ENCODE measurements at regions not wholly inside any gene's neighbourhood (a gene's known extent, or its start where the extent isn't known, plus 50 kb on each side); places are given as distances from the start of the nearest gene placed in this dataset.

DNA sequence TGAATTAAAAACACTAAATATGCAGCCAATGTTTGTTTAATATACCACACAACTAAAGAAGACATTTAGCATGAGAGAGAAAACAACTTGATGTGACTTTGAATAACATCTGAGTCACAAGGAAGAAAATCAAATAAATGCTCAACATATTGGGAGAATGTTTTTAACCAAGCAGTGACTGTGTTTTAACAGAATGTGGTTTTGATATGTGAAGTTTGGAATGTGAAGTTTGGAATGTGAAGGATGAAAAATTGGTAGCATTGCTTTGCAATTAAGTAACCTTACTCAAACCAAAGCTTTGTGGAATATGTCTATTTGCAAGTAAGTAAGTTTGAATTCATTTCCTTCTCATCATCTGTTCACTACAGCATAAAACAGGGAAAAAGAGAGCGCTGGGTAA lies 128.2 kb upstream of the DNAJC10 start:
- TF ChIP-seq, protein P1, sequence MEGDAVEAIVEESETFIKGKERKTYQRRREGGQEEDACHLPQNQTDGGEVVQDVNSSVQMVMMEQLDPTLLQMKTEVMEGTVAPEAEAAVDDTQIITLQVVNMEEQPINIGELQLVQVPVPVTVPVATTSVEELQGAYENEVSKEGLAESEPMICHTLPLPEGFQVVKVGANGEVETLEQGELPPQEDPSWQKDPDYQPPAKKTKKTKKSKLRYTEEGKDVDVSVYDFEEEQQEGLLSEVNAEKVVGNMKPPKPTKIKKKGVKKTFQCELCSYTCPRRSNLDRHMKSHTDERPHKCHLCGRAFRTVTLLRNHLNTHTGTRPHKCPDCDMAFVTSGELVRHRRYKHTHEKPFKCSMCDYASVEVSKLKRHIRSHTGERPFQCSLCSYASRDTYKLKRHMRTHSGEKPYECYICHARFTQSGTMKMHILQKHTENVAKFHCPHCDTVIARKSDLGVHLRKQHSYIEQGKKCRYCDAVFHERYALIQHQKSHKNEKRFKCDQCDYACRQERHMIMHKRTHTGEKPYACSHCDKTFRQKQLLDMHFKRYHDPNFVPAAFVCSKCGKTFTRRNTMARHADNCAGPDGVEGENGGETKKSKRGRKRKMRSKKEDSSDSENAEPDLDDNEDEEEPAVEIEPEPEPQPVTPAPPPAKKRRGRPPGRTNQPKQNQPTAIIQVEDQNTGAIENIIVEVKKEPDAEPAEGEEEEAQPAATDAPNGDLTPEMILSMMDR (conservative IDR thresholded peaks at IDR 0.05; ENCODE audit: low read depth, low read length), result no peak
- H3K4me3 ChIP-seq (ENCODE audit: low read length), result no peak overlapping the region
- peak; percentile 71 for DNase-seq (ENCODE audit: low read depth)

DNA sequence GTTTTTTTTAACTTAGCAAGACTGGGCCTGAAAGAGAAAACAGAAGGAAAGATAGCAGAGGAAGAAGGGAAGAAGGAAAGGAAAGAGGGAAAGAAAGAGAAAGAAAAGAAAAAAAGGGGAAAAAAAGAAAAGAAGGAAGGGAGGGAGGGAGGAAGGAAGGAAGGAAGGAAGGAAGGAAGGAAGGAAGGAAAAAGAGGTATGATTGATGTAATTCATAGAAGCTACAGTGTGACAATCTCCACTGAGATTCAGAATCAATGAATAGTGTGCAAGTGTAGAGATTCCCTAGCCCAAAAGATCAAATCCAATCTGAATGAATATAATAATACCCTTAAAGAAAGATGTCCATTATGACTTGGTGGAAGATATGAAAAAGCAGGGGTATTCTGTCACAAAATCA lies 126.9 kb upstream of the DNAJC10 start:
- TF ChIP-seq, protein P1 (conservative IDR thresholded peaks at IDR 0.05; ENCODE audit: low read depth, low read length), result no peak
- no peak overlapping the region for H3K4me3 ChIP-seq (ENCODE audit: low read length)
- no peak for DNase-seq (ENCODE audit: low read depth)

DNA sequence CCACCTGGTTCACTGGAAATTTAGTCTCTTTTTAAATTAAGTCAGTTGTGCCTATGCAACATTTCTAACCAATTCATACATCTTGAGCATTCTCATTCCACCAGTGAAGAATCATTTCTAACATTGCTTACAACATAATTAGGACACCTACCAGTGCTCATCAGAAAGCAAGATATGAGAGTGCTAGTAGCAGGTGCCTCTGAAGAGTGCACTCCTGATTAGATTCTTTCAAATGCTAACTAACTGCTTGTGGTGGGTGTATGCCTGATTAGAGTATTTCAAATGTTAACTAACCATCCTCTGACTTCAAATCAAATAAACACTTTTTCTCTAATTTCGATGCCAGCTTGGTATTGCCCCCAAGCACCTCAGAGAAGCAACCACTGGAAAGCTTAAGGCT lies 124.3 kb upstream of the DNAJC10 start:
- no peak overlapping the region for H3K4me3 ChIP-seq (ENCODE audit: low read length)
- TF ChIP-seq, protein P1 (conservative IDR thresholded peaks at IDR 0.05; ENCODE audit: low read depth, low read length), result no peak
- DNase-seq (ENCODE audit: low read depth), result no peak

DNA sequence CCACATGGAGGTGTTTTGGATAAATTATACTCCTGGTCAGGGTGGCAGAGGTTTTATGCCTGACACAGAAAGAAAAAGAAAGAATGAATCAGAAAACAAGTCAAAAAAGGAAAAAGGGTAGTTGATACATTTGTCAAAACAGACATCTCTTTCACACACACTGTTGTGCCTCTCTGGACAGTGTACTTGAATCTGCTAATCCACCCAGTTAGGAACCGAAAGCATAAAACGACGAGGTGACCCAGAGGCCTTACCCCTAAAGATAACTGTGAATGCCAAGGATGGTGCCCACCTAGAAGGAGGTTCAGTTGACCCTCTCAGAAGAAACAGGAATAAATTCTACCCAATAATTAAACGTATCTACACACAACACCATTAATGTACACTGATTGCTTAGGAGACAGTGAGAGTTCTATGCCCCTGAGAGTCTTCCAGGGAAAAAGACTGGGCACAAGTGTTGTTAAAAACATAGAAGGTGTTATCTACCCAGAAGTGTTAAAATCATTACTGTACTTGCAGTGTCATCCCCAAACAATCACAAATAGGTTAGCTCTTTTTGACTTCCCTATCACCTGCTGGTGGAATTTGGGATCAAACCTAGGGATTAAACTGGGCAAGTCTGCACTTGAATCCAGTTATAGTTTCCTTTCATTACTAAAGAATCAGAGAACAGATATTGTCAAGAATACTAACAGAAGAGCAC lies 123.2 kb upstream of the DNAJC10 start:
- no peak overlapping the region for H3K4me3 ChIP-seq (ENCODE audit: low read length)
- TF ChIP-seq, protein P1 (conservative IDR thresholded peaks at IDR 0.05; ENCODE audit: low read depth, low read length), result no peak
- DNase-seq (ENCODE audit: low read depth), result no peak

DNA sequence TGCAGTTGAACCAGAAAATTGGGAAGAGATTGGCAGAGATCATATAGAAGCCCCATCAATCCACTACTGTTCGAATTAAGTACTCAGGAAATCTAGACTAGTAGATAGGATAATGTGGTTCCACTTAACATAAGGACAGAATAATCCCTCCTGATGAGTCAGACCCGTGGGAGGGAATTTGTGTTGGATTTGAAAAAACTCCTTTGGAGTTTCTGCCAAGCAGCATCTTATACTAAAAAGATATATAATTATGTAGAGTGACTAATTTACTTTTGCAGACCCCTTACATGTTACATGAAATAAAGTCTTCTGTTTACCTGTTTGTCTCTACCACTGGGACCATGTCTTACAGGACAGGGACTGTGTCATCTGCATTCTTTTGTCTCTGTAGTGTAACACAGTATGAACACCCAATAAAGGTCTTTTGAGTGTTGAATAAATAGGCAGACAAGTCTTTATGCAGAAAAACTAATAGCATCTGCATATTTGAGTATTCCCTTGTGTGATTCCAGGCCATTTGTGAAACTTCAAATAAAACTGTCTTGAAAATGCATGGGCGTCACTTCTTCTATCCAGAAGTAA lies 122.6 kb upstream of the DNAJC10 start:
- TF ChIP-seq, protein P1 (conservative IDR thresholded peaks at IDR 0.05; ENCODE audit: low read depth, low read length), result no peak
- DNase-seq (ENCODE audit: low read depth), result peak; percentile 71
- no peak overlapping the region for H3K4me3 ChIP-seq (ENCODE audit: low read length)

DNA sequence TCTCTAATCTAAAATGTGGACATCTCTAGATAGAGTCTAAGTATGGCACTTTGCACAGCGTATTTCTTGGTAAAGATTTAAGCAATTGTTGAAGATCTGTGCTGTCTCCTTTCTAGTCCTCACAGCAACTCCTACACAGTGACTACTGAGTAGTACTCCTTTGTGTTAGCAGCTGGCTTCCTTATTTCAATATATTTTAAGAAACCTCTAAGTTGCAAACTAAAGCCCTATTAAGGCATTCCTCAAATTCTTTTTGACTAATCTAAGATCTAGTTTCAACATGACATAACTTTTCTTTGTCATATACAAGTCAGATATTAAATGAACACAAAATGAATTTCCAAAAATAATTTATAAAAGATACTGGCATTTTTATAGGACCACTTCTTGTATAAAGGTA lies 121.8 kb upstream of the DNAJC10 start:
- TF ChIP-seq, protein P1 (conservative IDR thresholded peaks at IDR 0.05; ENCODE audit: low read depth, low read length), result no peak
- H3K4me3 ChIP-seq (ENCODE audit: low read length), result no peak overlapping the region
- DNase-seq (ENCODE audit: low read depth), result peak; percentile 48

DNA sequence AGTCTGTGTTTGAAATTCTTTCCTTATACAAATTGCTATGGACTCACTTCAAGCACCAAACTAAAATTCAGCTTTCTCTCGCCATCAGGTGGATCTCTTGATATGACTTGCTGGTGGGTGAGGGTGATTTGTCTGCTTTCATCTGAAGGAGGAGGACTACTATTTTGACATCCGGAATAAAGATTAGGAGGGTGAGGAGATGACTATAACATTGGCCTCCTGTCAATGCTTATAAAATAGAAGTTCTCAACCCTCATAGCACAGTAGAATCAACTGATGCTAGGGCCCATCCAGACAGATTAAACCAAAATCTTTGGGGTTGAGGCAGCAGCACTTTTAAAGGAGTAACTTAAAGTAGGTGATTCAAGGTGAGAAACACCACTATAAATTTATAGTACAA lies 120.4 kb upstream of the DNAJC10 start:
- TF ChIP-seq, protein P1 (conservative IDR thresholded peaks at IDR 0.05; ENCODE audit: low read depth, low read length), result no peak
- no peak for DNase-seq (ENCODE audit: low read depth)
- no peak overlapping the region for H3K4me3 ChIP-seq (ENCODE audit: low read length)

All from retinal pigment epithelial cell (primary cell).